ENCODE measurements at regions not wholly inside any gene's neighbourhood (a gene's known extent, or its start where the extent isn't known, plus 50 kb on each side); places are given as distances from the start of the nearest gene placed in this dataset.

- no peaks in the 10 kb centered on the region for H3K27me3 Mint-ChIP-seq
- ATAC-seq (ENCODE audit: poor library complexity) (no peak), DNase-seq (no peak)
- POLR2A ChIA-PET: no interaction called here
- intact Hi-C loops (cut with DNase I, micrococcal nuclease): no loop called here
- no peaks in the 10 kb centered on the region for H3K4me1 Mint-ChIP-seq (ENCODE audit: low read depth)
- TF ChIP-seq CTCF (IDR thresholded peaks at IDR 0.05): no peak
- Histone ChIP-seq H3K36me3 (ENCODE audit: insufficient read depth, low read length) (no peaks in the 10 kb centered on the region), H3K27ac (ENCODE audit: low read depth in 1 of 2, low read length in 2 of 2) (no peak overlapping the region), H3K4me1 (ENCODE audit: insufficient read depth, low read length) (no peaks in the 10 kb centered on the region), H3K9me3 (ENCODE audit: control insufficient read depth in 1 of 2, insufficient read depth in 1 of 2, low read length in 2 of 2) (no peaks in the 10 kb centered on the region), H3K4me3 (ENCODE audit: low read length) (no peak overlapping the region), H3K27me3 (ENCODE audit: control insufficient read depth in 1 of 2, insufficient read depth in 2 of 2, low read length in 2 of 2) (no peaks in the 10 kb centered on the region)
- H3K9me3 Mint-ChIP-seq: peaks cover 1% of the 10 kb centered on the region
- CTCF ChIA-PET: no interaction called here
- H3K27ac Mint-ChIP-seq: no peak overlapping the region
- H3K4me3 Mint-ChIP-seq: no peak overlapping the region
- no peaks in the 10 kb centered on the region for H3K36me3 Mint-ChIP-seq (ENCODE audit: low read depth)
These were observed 160.4 kb upstream of the SYT6 start for GRCh38 chr1:114314098-114314497.

- DNase-seq: no peak
- ChIA-PET CTCF (no interaction called here), POLR2A (no interaction called here)
- ATAC-seq (ENCODE audit: poor library complexity): no peak
- no peaks in the 10 kb centered on the region for H3K9me3 ChIP-seq (ENCODE audit: control insufficient read depth in 1 of 2, insufficient read depth in 1 of 2, low read length in 2 of 2)
- intact Hi-C loops (cut with DNase I, micrococcal nuclease): no loop called here
- H3K4me1 ChIP-seq (ENCODE audit: insufficient read depth, low read length): no peaks in the 10 kb centered on the region
- no peak overlapping the region for H3K4me3 Mint-ChIP-seq
- H3K4me1 Mint-ChIP-seq (ENCODE audit: low read depth): no peaks in the 10 kb centered on the region
- H3K9me3 Mint-ChIP-seq: peaks cover 1% of the 10 kb centered on the region
- H3K4me3 ChIP-seq (ENCODE audit: low read length): no peak overlapping the region
- H3K27me3 Mint-ChIP-seq: no peaks in the 10 kb centered on the region
- H3K27me3 ChIP-seq (ENCODE audit: control insufficient read depth in 1 of 2, insufficient read depth in 2 of 2, low read length in 2 of 2): no peaks in the 10 kb centered on the region
- no peaks in the 10 kb centered on the region for H3K36me3 Mint-ChIP-seq (ENCODE audit: low read depth)
- H3K27ac Mint-ChIP-seq: no peak overlapping the region
- TF ChIP-seq CTCF (IDR thresholded peaks at IDR 0.05): no peak
- no peak overlapping the region for H3K27ac ChIP-seq (ENCODE audit: low read depth in 1 of 2, low read length in 2 of 2)
- no peaks in the 10 kb centered on the region for H3K36me3 ChIP-seq (ENCODE audit: insufficient read depth, low read length)
These were observed 157.1 kb upstream of the SYT6 start for GRCh38 chr1:114310695-114311271.

GRCh38 chr1:114302821-114303220, 149.2 kb upstream of the SYT6 start:
- H3K4me3 ChIP-seq (ENCODE audit: low read length): no peak overlapping the region
- H3K27me3 ChIP-seq (ENCODE audit: control insufficient read depth in 1 of 2, insufficient read depth in 2 of 2, low read length in 2 of 2): no peaks in the 10 kb centered on the region
- CTCF ChIA-PET: interaction anchor here (1.7 kb wide), 1 partner anchor 20 kb away, joined by 4 read pairs; no protein-coding TSS in a partner anchor
- peaks cover 4% of the 10 kb centered on the region for H3K4me1 ChIP-seq (ENCODE audit: insufficient read depth, low read length)
- peaks cover 9% of the 10 kb centered on the region for H3K27me3 Mint-ChIP-seq
- POLR2A ChIA-PET: no interaction called here
- H3K9me3 ChIP-seq (ENCODE audit: control insufficient read depth in 1 of 2, insufficient read depth in 1 of 2, low read length in 2 of 2): peaks cover 0 to 6% of the 10 kb centered on the region in 2 experiments
- H3K27ac ChIP-seq (ENCODE audit: low read depth in 1 of 2, low read length in 2 of 2): no peak overlapping the region
- no peak for TF ChIP-seq CTCF (IDR thresholded peaks at IDR 0.05)
- ATAC-seq (ENCODE audit: poor library complexity): no peak
- no peak overlapping the region for H3K27ac Mint-ChIP-seq
- H3K9me3 Mint-ChIP-seq: no peaks in the 10 kb centered on the region
- H3K36me3 ChIP-seq (ENCODE audit: insufficient read depth, low read length): no peaks in the 10 kb centered on the region
- no peak for DNase-seq
- no peaks in the 10 kb centered on the region for H3K36me3 Mint-ChIP-seq (ENCODE audit: low read depth)
- intact Hi-C loops (cut with DNase I, micrococcal nuclease): no loop called here
- H3K4me3 Mint-ChIP-seq: no peak overlapping the region
- H3K4me1 Mint-ChIP-seq (ENCODE audit: low read depth): peaks cover 9% of the 10 kb centered on the region
